ENCODE measurements at regions not wholly inside any gene's neighbourhood (a gene's known extent, or its start where the extent isn't known, plus 50 kb on each side); places are given as distances from the start of the nearest gene placed in this dataset.

- no peak overlapping the region for H2AK9ac ChIP-seq (replicated peaks; ENCODE audit: low read depth, low read length, poor library complexity)
- H3K36me3 ChIP-seq (ENCODE audit: control insufficient read depth, insufficient read depth, low read length) = no peaks in the 10 kb centered on the region
- H3K4me2 ChIP-seq (ENCODE audit: low read depth, low read length) = no peak overlapping the region
- H3K27me3 ChIP-seq (ENCODE audit: control insufficient read depth, insufficient read depth, low read length) = no peaks in the 10 kb centered on the region
- CTCF ChIA-PET = no interaction called here
- H3K9me1 ChIP-seq (ENCODE audit: insufficient read depth, low read length) = no peaks in the 10 kb centered on the region
- no peak overlapping the region for H2BK20ac ChIP-seq (ENCODE audit: low read depth, low read length)
- peaks cover 16% of the 10 kb centered on the region for H3K9me3 ChIP-seq (ENCODE audit: control insufficient read depth, insufficient read depth, low read length)
- H3K9ac ChIP-seq (ENCODE audit: low read depth, low read length) = no peak overlapping the region
- no peak overlapping the region for H3K4me3 ChIP-seq (ENCODE audit: insufficient read depth, low read depth, low read length)
- DNase-seq = no peak
- no peak overlapping the region for H3K18ac ChIP-seq (ENCODE audit: low read depth, low read length)
- no peak overlapping the region for H3K14ac ChIP-seq (replicated peaks; ENCODE audit: low read depth, low read length)
- H2BK120ac ChIP-seq (ENCODE audit: low read depth, low read length) = no peak overlapping the region
- H4K5ac ChIP-seq (ENCODE audit: low read depth, low read length) = no peak overlapping the region
- in situ Hi-C loops (cut with MboI; ENCODE audit: low sequenced_read_pairs) = no loop called here
- intact Hi-C loops (cut with micrococcal nuclease) = no loop called here
- H3K4ac ChIP-seq (ENCODE audit: low read depth, low read length) = no peak overlapping the region
- no peak overlapping the region for H3K27ac ChIP-seq (ENCODE audit: insufficient read depth, low read length)
- H2BK15ac ChIP-seq (ENCODE audit: low read depth, low read length) = no peak overlapping the region
- dilution Hi-C loops (cut with HindIII; ENCODE audit: low sequenced_read_pairs, unreplicated experiment) = no loop called here
- no peaks in the 10 kb centered on the region for H4K20me1 ChIP-seq (ENCODE audit: insufficient read depth, low read length)
- H3K79me1 ChIP-seq (ENCODE audit: low read depth in 1 of 2, low read length in 2 of 2) = no peaks in the 10 kb centered on the region
- H2AFZ ChIP-seq (replicated peaks; ENCODE audit: low read length, poor library complexity) = no peak overlapping the region
- POLR2A ChIA-PET (ENCODE audit: unreplicated experiment) = no interaction called here
- no peak overlapping the region for H2BK5ac ChIP-seq (ENCODE audit: low read depth, low read length, poor library complexity, severe bottlenecking)
- no peak overlapping the region for H2AK5ac ChIP-seq (ENCODE audit: low read depth, low read length)
- no peaks in the 10 kb centered on the region for H3K4me1 ChIP-seq (ENCODE audit: control insufficient read depth, insufficient read depth, low read length)
- ATAC-seq (ENCODE audit: low read depth) = no peak
- TF ChIP-seq RFX5 (IDR thresholded peaks at IDR 0.05; ENCODE audit: low read depth, low read length) = no peak
- TF ChIP-seq CEBPB (IDR thresholded peaks at IDR 0.05; ENCODE audit: low read depth, low read length) = no peak
- TF ChIP-seq FOS (IDR thresholded peaks at IDR 0.05; ENCODE audit: low read depth, low read length) = no peak
- no peak for TF ChIP-seq RAD21 (IDR thresholded peaks at IDR 0.05; ENCODE audit: low read length)
- TF ChIP-seq MAFK (IDR thresholded peaks at IDR 0.05; ENCODE audit: low read depth, low read length) = no peak
- no peak for TF ChIP-seq NFE2L2 (IDR thresholded peaks at IDR 0.05; ENCODE audit: low read depth, low read length)
- TF ChIP-seq POLR2A (IDR thresholded peaks at IDR 0.05; ENCODE audit: low read depth, low read length) = no peak
- TF ChIP-seq CTCF (conservative IDR thresholded peaks at IDR 0.05; ENCODE audit: low read depth, low read length) = no peak
- no peak for TF ChIP-seq BHLHE40 (IDR thresholded peaks at IDR 0.05; ENCODE audit: low read depth, low read length)
- no peak overlapping the region for H3K23ac ChIP-seq (ENCODE audit: low read depth, low read length)
- no peak overlapping the region for H3K56ac ChIP-seq (ENCODE audit: extremely low read depth, insufficient read depth, low read length)
- no peak overlapping the region for H4K91ac ChIP-seq (ENCODE audit: insufficient read depth, low read depth, low read length)
- WGBS, 2 experiments (ENCODE audit: extremely low coverage in 2 of 2, insufficient read length in 1 of 2) = no CpG with 5 or more reads among the region's 8 CpGs
- no TSS peak for BruUV-seq (replicated peaks)
- H4K8ac ChIP-seq (ENCODE audit: low read depth in 2 of 2, low read length in 2 of 2) = no peak overlapping the region
Observed at GRCh38 chr9:23552876-23553601, 273.0 kb downstream of the ELAVL2 start.

Data from IMR-90 (cell line).